ENCODE measurements at regions not wholly inside any gene's neighbourhood (a gene's known extent, or its start where the extent isn't known, plus 50 kb on each side); places are given as distances from the start of the nearest gene placed in this dataset.

DNA sequence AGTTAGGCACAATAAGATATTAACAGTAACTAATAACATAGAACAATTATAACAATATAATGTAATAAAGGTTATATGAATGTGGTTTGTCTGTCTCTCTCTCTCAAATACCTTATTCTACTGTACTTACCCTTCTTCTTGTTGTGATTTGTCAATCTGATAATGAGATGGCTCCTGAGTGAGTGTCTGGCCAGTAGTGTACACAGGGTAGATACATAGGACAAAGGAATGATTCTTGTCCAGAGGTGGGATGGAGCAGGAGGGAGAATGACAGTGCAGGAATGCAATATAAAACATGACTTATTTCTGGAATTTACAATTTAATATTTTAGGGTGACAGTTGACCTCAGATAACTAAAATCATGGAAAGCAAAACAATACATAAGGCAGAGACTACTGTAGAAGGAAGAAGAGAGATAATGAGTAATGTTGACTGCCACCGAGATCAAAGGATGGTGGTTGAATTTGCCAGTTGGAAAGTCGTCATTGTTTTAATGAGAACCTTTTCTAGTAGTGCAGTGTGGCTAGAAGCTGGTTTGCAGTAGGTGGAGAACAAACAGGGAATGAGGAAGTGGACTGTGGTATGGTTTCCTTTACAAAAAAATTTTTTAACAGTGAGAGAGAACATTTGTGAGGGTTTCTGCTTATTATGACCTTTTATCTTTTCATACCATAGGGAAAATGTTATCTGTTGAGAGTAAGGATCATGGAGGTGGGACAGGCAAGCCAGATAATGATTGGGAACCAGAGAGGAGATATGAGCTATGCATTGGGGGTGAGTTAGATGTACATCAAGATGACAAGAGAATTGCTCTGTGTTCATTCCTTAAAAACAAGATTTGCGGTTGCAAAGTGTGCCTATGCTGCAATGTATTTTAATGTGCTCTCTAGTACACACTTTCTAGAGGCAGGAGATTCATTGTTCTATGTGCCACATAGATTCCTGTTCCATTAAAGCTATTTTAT is 458.3 kb downstream of the BTG1 start:
- no peaks in the 10 kb centered on the region for H3F3A ChIP-seq (ENCODE audit: insufficient read depth)
- H3K9ac ChIP-seq (ENCODE audit: low read length): no peak overlapping the region
- H3K4me2 ChIP-seq (ENCODE audit: low read depth, low read length, poor library complexity, severe bottlenecking): no peak overlapping the region
- no peaks in the 10 kb centered on the region for H3K9me2 ChIP-seq (replicated peaks; ENCODE audit: insufficient read depth, low read length)
- H3K27me3 ChIP-seq (ENCODE audit: low read length): no peaks in the 10 kb centered on the region
- H2AFZ ChIP-seq (ENCODE audit: low read depth, low read length, severe bottlenecking): no peak overlapping the region
- H3K9me3 ChIP-seq (ENCODE audit: insufficient read depth, low read length): no peaks in the 10 kb centered on the region
- H3K4me3 ChIP-seq (ENCODE audit: insufficient read depth, low read length, poor library complexity, severe bottlenecking): no peak overlapping the region
- H4K20me1 ChIP-seq (ENCODE audit: low read depth, low read length): no peaks in the 10 kb centered on the region
- H3K36me3 ChIP-seq (ENCODE audit: low read length): no peaks in the 10 kb centered on the region
- TF ChIP-seq, protein P1, sequence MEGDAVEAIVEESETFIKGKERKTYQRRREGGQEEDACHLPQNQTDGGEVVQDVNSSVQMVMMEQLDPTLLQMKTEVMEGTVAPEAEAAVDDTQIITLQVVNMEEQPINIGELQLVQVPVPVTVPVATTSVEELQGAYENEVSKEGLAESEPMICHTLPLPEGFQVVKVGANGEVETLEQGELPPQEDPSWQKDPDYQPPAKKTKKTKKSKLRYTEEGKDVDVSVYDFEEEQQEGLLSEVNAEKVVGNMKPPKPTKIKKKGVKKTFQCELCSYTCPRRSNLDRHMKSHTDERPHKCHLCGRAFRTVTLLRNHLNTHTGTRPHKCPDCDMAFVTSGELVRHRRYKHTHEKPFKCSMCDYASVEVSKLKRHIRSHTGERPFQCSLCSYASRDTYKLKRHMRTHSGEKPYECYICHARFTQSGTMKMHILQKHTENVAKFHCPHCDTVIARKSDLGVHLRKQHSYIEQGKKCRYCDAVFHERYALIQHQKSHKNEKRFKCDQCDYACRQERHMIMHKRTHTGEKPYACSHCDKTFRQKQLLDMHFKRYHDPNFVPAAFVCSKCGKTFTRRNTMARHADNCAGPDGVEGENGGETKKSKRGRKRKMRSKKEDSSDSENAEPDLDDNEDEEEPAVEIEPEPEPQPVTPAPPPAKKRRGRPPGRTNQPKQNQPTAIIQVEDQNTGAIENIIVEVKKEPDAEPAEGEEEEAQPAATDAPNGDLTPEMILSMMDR (IDR thresholded peaks at IDR 0.05; ENCODE audit: insufficient read depth, low read length, poor library complexity, severe bottlenecking): no peak
- TF ChIP-seq EZH2phosphoT487 (conservative IDR thresholded peaks at IDR 0.05; ENCODE audit: low read length): no peak
- H3K27ac ChIP-seq (ENCODE audit: low read depth, low read length): no peak overlapping the region
- no peaks in the 10 kb centered on the region for H3K79me2 ChIP-seq (ENCODE audit: insufficient read depth, low read length)

DNA sequence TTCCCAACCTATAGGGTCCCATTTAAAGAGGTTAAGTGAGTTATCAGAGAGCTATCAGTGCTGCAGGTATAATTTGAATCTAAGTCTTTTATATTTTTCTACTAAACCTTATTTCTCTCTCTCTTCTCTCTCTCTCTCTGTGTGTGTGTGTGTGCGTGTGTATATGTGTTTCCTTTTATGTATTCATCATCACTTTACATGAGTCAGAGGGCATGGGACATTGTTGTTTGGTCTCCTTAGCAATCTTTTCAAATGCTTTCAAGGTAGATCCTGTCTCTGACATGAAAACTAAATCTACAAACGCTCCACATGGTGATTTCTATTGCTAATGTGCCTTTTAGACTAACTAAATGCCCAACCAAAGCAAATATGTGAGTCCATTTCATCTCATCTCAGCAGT is 459.7 kb downstream of the BTG1 start:
- no peak overlapping the region for H3K9ac ChIP-seq (ENCODE audit: low read length)
- H3K4me2 ChIP-seq (ENCODE audit: low read depth, low read length, poor library complexity, severe bottlenecking): no peak overlapping the region
- no peaks in the 10 kb centered on the region for H3K9me2 ChIP-seq (replicated peaks; ENCODE audit: insufficient read depth, low read length)
- no peak overlapping the region for H2AFZ ChIP-seq (ENCODE audit: low read depth, low read length, severe bottlenecking)
- no peaks in the 10 kb centered on the region for H3F3A ChIP-seq (ENCODE audit: insufficient read depth)
- no peaks in the 10 kb centered on the region for H3K79me2 ChIP-seq (ENCODE audit: insufficient read depth, low read length)
- no peaks in the 10 kb centered on the region for H3K27me3 ChIP-seq (ENCODE audit: low read length)
- H3K4me3 ChIP-seq (ENCODE audit: insufficient read depth, low read length, poor library complexity, severe bottlenecking): no peak overlapping the region
- TF ChIP-seq EZH2phosphoT487 (conservative IDR thresholded peaks at IDR 0.05; ENCODE audit: low read length): no peak
- TF ChIP-seq, protein P1 (IDR thresholded peaks at IDR 0.05; ENCODE audit: insufficient read depth, low read length, poor library complexity, severe bottlenecking): no peak
- H3K27ac ChIP-seq (ENCODE audit: low read depth, low read length): no peak overlapping the region
- no peaks in the 10 kb centered on the region for H3K36me3 ChIP-seq (ENCODE audit: low read length)
- no peaks in the 10 kb centered on the region for H4K20me1 ChIP-seq (ENCODE audit: low read depth, low read length)
- H3K9me3 ChIP-seq (ENCODE audit: insufficient read depth, low read length): no peaks in the 10 kb centered on the region

- H3K79me2 ChIP-seq (ENCODE audit: insufficient read depth, low read length): no peaks in the 10 kb centered on the region
- no peak overlapping the region for H3K27ac ChIP-seq (ENCODE audit: low read depth, low read length)
- no peaks in the 10 kb centered on the region for H4K20me1 ChIP-seq (ENCODE audit: low read depth, low read length)
- no peaks in the 10 kb centered on the region for H3K27me3 ChIP-seq (ENCODE audit: low read length)
- H3K4me3 ChIP-seq (ENCODE audit: insufficient read depth, low read length, poor library complexity, severe bottlenecking): no peak overlapping the region
- no peak overlapping the region for H3K9ac ChIP-seq (ENCODE audit: low read length)
- no peak overlapping the region for H3K4me2 ChIP-seq (ENCODE audit: low read depth, low read length, poor library complexity, severe bottlenecking)
- TF ChIP-seq, protein P1 (IDR thresholded peaks at IDR 0.05; ENCODE audit: insufficient read depth, low read length, poor library complexity, severe bottlenecking): no peak
- TF ChIP-seq EZH2phosphoT487 (conservative IDR thresholded peaks at IDR 0.05; ENCODE audit: low read length): no peak
- H3K9me2 ChIP-seq (replicated peaks; ENCODE audit: insufficient read depth, low read length): no peaks in the 10 kb centered on the region
- H3K36me3 ChIP-seq (ENCODE audit: low read length): no peaks in the 10 kb centered on the region
- no peaks in the 10 kb centered on the region for H3K9me3 ChIP-seq (ENCODE audit: insufficient read depth, low read length)
- H2AFZ ChIP-seq (ENCODE audit: low read depth, low read length, severe bottlenecking): no peak overlapping the region
- no peaks in the 10 kb centered on the region for H3F3A ChIP-seq (ENCODE audit: insufficient read depth)
These were observed 463.9 kb downstream of the BTG1 start for GRCh38 chr12:91681751-91682150.

Measured in SU-DHL-6 (cell line).